Superior temporal gyrus (tissue), 1 donor: ENCODE measurements at regions not wholly inside any gene's neighbourhood (a gene's known extent, or its start where the extent isn't known, plus 50 kb on each side); places are given as distances from the start of the nearest gene placed in this dataset.
"Not testable (repeated sequence)": the region's sequence is repeated elsewhere in the genome, so short reads cannot be mapped to it uniquely, and the experiment has no call there.

ENCODE experiments used
- DNase-seq: peaks from one replicate; pipeline ENCODE4 v3.0.0-alpha.2; 2016; ENCODE audit errors: extremely low spot score

DNA sequence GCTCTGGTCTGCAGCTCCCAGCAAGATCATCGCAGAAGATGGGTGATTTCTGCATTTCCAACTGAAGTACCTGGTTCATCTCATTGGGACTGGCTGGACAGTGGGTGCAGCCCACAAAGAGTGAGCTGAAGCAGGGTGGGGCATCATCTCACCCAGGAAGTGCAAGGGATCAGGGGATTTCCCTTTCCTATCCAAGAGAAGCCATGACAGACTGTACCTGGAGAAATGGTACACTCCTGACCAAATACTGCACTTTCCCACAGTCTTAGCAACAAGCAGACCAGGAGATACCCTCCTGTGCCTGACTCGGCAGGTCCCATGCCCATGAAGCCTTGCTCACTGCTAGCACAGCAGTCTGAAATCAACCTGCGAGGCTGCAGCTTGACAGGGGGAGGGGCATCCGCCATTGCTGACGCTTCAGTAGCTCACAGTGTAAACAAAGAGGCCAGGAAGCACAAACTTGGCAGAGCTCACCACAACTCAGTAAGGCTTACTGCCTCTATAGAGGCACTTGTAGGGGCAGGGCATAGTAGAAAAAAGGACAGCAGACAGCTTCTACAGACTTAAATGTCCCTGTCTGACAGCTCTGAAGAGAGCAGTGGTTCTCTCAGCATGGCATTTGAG, 60.5 kb downstream of the AREG start:
- not testable (repeated sequence) for DNase-seq

- not testable (repeated sequence) for DNase-seq
Observed at GRCh38 chr4:74509363-74509762, 64.4 kb downstream of the AREG start.

- DNase-seq = no peak
Observed at GRCh38 chr4:74516303-74516702, 71.4 kb downstream of the AREG start.

DNA sequence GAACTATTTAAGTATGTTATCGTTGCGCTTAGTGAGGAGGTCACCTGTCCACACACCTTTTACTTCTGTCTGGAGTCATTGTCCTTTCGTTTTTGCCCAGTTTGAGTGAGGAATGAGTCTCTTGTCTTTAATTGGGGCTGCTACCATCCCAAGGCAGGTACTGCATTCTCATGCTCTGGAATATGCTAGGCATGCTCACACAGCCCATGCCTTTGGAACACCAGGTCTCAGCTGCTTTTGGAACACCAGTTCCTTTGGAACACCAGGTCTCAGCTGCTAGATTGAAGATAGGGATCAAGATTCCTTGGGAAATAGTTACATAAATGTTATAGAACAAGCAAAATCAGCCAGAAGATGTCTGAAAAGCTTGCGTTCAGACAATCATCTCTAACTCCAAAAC, 73.1 kb downstream of the AREG start:
- no peak for DNase-seq

- DNase-seq = no peak
Observed at GRCh38 chr4:74522251-74522991, 77.5 kb downstream of the AREG start.

GRCh38 chr4:74523096-74523495, 78.2 kb downstream of the AREG start:
- DNase-seq = no peak

DNA sequence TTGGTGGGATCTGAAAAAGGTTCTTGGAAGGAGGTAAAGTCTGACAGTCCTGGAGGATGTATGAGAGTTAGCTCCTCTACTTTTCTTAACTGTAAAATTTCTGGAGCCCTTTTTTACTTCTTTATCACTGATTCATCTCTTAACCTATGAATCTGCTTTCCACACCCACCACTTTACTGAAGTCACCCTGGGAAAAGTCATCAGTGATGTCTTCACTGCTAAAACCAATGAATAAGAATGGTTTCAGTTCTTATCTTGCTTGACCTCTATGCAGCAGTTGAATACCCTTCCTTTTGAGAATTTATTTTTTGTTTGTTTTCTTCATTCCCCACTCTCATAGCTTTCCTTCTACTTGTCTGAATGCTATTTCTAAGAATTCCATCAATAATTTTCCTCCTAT, 80.0 kb downstream of the AREG start:
- no peak for DNase-seq

DNA sequence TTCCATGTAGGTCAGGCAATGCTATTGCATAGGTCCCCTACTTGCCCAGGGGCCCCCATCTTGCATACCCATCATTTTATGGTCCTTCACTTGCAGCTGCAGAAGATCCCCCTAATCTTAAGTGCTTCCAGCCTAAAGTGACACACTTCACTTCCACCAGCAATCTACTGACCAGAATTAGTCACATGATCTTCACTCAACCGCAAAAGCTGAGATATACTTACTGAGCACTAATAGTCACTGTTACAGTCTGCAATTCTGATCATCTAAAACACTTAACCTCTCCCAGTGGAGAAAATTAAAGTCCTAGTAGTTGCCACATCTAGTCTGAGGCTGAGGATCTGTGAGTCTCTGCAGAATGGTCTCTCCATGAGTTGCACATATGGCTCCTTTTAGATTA, 82.1 kb downstream of the AREG start:
- no peak for DNase-seq

DNA sequence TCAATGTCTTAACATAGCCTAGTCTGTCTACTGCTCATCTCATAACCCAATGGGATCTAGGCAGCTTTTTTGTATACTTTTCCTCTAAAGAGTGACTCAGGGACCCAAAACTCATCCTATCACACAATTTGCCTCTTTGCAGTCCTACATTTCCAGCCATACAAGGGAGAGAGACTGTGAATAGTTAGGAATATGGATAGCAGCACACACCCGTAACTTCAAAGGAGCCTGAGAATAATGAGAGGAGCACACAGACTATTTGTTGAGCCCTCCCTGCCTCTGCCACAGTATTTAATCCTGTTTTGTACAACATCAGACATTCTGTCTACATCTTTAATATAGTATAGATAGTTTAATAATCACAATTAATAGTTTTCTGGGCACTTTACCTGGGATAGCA, 83.2 kb downstream of the AREG start:
- no peak for DNase-seq

DNA sequence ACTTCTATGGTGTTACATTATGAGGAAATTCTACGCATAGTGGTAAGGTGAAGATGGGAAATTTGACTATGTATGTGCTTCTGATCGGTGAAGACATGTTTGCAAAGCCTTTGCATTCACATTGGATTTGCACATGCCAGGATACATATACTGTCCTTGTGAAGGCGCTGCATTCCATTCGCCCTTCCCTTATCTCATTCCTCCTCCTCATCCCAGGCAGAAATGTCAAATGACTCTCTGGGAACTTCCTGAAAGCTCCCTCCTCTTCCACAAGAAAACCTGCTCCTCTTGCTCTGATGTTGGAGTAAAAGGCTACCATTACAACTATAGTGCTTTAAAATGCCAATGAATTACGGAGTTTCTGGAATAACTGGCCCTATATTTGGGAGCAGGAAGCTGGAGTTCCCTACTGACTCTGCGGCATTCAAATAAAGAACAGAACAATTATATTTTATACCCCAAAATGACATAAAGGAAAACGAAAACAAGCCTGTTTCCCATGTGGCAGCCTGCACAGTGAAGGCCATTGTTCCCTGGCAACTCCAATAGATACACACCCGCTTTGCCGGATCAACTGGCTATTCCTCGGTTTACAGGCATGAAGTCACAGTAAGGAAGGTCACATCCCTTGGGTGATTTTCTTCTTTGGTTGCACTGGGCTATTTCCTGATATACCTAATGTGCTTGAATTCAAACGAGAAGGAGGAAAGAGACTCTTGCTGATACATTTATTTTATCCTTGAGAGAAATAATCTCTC, 84.5 kb downstream of the AREG start:
- peak; percentile 34 for DNase-seq

DNA sequence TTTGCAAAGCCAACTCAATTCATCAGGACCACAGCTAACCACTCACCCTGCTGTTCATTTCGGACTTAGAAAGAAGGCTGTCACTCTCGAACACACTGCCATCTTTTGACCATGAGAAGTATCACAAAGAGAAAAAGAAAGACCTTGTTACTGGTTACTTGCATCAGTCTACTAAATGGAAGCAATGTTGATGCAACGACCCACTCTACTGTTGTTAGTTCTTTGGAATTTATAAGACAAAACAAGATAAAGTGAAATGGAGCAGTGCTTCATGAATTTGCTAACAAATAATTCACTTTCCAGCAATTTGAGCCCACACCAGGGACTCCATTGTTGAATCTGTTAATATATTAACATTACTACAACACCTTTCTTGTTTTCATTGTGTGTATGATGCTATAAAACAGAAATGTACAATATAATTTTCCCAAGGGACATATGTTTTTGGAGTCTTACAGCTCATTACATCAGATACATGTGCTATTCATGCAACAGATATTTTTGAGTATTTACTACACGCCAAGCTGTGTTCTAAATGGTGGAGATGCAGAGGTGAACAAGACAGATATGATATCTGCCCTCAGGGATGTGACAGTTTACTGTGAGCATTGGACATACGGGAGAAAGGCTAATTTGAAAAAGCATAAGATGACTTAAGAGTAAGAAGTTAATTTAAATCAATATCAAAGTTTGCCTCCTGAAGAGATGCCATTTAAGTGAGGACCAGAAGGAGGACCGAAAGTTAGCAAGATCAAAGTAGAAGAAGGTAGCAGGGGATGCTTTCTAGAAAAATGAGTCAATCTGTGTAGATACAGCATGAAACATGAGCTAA, 87.2 kb downstream of the AREG start:
- peak; percentile 71 for DNase-seq

- DNase-seq = no peak
Observed at GRCh38 chr4:74534121-74534520, 89.2 kb downstream of the AREG start.

DNA sequence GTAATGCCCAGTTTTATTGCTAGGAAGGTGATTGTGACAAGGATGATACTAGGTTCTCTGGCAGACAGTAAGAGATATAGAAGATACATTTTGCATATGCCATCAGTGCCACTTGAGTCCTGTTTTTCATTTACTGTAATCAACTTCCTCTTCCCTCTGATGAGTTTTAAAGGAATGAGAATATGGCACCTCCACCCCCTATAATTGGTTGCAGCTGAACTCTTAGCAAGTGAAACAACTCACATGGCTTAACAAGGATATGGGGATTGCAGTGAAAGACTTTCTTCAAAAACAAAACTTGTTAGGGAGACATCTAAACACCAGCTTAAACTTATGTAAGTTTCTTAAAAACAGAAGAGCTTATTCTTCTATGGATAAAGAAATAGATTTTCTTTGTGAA, 90.0 kb downstream of the AREG start:
- DNase-seq = no peak

DNA sequence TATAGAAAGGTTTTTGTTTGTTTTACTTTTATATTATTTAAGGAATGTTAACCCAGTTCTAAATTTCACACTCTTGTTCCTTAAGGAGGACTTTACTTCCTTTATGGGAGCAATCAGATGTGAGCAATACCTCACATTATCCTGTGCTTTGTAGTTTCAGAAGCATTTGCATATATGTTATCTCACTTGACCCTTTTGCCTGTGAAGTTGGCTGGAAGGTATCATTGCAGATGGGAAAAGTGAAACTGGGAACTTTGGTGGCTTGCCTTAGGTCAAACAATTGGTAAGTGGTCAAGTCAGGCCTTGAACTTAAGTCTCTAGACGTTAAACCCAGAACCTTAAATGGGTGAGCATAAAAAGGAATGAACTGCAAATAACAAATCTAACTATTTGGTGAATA, 90.6 kb downstream of the AREG start:
- no peak for DNase-seq

- no peak for DNase-seq
Observed at GRCh38 chr4:74536557-74536956, 91.6 kb downstream of the AREG start.

- no peak for DNase-seq
Observed at GRCh38 chr4:74537459-74537858, 92.5 kb downstream of the AREG start.

DNA sequence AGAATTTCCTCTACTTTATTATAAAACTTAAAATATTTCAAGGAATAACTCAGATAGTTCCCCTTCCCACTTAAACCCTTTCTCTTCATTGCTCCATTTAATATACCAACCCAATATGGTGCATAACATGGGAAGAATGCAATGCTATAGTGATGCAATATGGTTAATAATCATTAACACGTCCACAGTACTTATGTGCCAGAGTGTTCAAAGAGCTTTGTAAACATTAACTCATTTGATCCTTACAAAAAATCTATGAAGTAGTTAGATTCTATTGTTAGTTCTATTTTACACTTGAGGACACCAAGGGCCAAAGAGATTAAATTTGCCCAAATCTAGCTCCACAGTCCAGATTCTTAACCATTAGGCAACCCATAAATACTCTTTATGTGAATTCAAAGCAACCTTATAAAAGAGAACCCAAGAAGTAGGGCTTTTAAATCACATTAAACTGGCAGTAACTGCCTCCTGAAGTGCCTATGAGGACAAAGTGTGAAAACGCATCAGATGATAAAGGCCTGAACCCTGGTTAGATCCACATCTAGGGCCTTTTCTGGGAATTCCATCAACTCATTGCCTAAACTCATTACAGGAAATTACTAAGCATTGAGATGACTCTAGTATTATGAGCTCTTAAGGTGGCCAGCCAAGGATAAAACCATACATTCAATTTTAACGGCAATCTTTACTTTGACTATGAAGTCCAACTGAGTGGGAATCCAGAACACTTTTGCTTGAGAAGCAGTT, 94.3 kb downstream of the AREG start:
- DNase-seq = no peak

- DNase-seq = no peak
Observed at GRCh38 chr4:74540193-74540592, 95.3 kb downstream of the AREG start.

DNA sequence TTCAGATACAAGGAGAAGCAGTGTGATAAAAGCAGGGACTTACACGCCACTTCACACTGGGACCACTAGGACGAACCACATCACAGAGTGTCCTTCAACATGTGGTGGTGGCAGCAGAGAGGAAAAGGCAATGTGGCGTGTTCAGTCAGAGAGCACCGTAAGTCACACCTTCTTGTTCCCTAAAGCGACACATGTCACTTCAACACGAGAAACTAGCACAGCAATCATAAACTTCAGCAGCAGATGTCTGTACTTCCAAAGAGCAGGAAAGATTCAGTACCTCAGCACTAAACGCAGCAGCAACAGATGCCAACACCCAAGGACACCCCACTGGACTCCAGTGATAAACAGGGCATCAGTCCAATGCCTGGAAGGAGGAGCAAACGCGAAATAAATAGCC, 96.7 kb downstream of the AREG start:
- DNase-seq = no peak

DNA sequence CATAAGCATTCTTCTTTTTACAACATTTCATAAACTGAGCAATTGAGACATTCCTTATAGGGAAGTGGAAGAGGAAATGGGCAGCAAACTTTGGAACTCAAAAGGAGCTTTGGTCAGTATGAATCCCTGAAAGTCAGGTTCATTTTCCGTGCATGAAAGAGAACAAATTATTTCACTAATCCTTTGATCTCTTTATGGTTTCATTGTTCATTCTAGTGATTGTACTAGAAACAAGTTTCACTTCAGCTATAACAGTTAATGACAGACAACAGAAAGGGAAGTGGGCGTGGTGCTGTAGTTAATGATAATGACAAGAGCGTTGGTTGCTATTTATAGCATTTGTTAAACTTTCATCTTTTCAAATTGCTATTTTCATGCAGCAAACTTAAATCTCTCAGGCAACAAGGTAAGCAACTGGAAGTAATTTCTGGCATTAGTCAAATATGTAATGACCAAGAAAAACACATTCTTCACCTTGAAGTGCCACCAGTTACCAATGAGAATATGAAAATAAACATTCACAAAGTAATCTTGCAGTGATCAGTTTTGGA, 98.4 kb downstream of the AREG start:
- DNase-seq = no peak

DNA sequence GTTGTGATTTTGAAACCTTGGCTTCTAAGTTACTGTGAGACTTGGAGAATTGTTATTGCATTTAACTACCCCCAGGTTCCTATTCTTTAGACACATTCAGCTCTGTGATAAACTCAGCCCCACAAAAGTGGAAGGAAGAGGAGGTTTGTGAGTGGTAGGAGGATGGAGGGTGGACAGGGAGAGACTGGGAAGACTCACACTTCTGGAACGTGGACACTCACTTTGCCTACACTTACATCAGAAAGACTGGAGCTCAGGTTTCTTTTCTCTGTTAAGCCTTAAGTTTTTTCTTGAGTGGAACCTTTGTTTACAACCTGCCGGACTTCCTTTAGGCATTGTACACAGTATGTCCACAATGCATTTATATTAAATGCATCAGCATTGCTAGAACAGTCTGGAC, 99.0 kb downstream of the AREG start:
- DNase-seq = no peak
